D721Med (cell line): ENCODE measurements at regions not wholly inside any gene's neighbourhood (a gene's known extent, or its start where the extent isn't known, plus 50 kb on each side); places are given as distances from the start of the nearest gene placed in this dataset.

Source experiments
- DNase-seq: peaks from one replicate; pipeline ENCODE4 v3.0.0; 2011; ENCODE audit warnings: low spot score; ENCODE audit not compliant: insufficient read length
- FAIRE-seq: peaks from 2 replicates; lab custom pipeline; 2011; peaks lifted over from hg19 to GRCh38; lab: Jason Lieb, UNC
- CTCF ChIP-seq: IDR thresholded peaks from 2 replicates; pipeline ENCODE4 v1.5.1; 2012; ENCODE audit warnings: mild to moderate bottlenecking, control low read depth; ENCODE audit not compliant: insufficient read depth; ENCODE audit errors: missing control alignments

DNA sequence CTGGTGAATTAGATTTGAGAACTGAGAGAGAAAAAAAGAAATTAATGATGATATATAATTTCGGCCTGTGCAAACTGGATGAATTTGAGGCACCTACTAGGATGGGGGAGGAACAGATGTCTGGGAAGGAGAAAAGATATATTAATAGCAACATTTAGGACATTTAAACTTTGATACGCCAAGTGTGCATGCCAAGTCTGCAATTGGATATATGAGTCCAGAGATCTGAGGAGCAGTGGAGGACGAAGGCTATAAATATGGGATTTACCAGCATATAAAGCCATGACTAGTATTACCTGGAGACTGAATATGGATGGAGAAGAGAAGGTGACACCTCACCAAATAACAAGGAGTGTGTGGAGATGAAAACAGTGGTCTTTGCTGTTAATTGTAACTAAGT lies 272.6 kb upstream of the HSF2 start:
- DNase-seq (no peak), FAIRE-seq (no peak)
- no peak for TF ChIP-seq CTCF

DNA sequence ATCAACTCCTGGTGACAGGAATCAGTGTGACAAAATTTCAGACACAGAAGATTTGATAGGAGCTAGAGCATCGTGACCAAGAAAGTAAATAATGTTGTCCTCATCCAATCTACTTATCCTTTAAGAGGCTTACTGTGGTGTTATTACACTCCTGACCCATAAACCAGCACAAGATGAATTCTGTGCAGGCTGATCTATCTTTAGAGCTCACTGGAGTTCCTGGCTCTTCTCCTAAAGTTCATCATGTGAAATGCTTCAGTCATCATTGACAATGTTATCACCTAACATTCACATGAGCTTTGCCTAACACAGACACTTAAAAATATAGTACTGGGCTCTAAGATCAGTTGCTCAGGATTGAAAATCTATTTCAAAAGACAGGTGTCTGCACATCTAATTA lies 271.0 kb upstream of the HSF2 start:
- no peak for DNase-seq
- no peak for TF ChIP-seq CTCF
- FAIRE-seq: peak; percentile 98

DNA sequence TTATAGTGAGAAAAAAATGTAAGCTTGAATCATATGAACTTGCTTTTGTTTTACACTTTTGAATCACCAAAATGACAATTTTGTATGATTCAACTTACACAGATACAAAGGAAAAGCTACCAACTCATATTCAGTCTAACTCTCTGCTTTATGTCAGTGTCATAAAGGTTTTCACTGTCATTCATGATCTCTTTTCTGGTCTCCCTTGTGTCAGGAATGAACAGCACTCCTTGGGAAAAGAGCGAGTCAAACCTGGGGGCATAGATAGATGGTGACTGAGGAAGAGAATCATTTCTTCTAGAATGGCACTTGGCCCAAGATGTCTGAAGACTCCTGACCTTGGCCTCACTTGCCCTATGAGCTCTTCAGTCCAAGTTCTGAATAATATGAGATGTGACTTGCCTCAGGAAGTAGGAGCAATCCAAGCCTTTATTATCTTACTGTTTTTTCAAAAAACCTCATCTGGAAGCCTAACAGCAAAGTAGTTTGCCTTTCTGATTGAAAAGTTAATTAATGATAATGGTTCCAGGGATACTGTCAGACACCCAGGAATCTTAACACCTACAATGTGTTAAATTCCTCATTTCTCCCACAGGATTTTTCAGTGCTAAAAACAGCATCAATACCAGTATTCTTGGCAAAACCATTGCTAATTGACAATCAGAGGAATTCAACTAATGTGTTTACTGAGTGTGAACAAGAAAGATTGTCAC lies 270.0 kb upstream of the HSF2 start:
- FAIRE-seq (no peak), DNase-seq (no peak)
- TF ChIP-seq CTCF: no peak

DNA sequence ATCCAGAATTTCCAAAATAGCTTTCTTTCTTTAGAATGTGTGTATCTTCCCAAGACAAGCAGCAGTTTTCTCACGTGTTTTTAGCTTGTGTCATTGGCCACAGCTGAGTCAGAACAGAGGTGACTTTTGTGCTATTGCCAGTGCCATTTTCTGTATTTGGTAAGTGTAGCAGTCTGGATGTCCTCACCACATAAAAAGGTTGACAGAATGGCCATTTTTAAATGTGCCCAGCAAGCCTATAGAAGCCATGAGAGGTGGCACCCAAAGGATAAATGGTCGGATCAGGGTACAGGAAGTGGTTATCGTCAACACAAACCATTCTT lies 269.5 kb upstream of the HSF2 start:
- no peak for TF ChIP-seq CTCF
- no peak for DNase-seq
- no peak for FAIRE-seq

GRCh38 chr6:122130518-122130917 lies 268.9 kb upstream of the HSF2 start:
- no peak for DNase-seq
- FAIRE-seq: no peak
- TF ChIP-seq CTCF: no peak

DNA sequence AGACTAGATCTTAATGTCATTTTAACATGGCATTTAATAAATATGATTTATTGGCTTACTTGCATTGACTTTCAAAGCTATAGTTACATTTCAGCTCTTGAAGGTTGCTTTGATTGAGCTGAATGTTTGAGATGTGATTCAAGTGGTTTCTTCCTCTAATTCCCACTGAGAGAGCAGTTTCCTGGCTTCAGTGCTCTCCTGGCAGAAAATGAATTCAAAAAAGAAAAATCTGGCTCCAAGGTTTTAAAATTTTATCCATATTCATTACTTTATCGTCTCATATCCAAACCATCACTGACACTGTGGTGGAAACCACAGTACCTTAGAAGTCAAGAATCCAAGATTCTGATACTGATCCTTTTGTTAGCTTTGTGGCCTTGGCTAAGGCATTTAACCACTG lies 263.1 kb upstream of the HSF2 start:
- no peak for DNase-seq
- FAIRE-seq: no peak
- no peak for TF ChIP-seq CTCF

DNA sequence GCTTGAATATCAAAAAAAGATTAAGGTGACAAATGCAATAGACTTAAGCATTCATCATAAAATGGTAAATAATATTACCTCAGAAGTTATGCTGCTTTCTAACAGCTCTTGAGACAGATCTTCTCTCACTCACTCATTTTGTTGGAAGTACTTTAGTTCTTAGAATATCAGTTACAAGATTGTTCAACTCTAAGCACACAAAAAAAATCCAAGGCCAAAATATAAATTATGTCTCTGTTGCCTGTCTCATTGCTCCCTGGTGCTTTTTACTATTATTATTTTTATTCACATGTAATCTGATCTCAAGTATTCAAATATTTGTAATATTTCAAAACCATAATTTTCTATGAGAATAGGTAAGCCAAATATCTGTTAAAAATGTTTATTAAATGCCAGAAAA lies 259.4 kb upstream of the HSF2 start:
- FAIRE-seq (no peak), DNase-seq (no peak)
- TF ChIP-seq CTCF: no peak
